ENCODE measurements at regions not wholly inside any gene's neighbourhood (a gene's known extent, or its start where the extent isn't known, plus 50 kb on each side); places are given as distances from the start of the nearest gene placed in this dataset.

DNA sequence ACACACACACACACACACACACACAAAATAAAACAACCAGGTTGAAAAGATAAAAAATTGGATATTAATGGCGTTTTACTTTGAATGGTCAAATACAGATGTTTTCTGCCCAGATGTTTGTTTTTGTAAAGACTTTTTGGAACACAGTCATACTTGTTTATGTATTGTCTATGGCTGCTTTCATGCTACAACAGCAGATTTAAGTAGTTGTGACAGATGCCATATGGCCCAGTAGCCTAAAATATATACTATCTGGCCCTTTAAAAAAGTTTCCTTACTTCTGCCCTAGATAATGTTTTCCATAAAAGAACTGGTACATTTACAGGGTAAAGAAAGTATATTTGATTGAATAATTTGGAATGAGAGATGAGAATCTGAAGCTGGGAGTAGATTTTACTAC lies 1362.8 kb upstream of the SEL1L start:
- no peak for DNase-seq
- no peak overlapping the region for H2BK5ac ChIP-seq (ENCODE audit: low read depth, low read length, poor library complexity)
- H3K18ac ChIP-seq (ENCODE audit: low read length), result no peak overlapping the region
- no peak overlapping the region for H3K14ac ChIP-seq (ENCODE audit: low read length)
- no peaks in the 10 kb centered on the region for H3K27me3 ChIP-seq (ENCODE audit: insufficient read depth, low read length)
- H4K12ac ChIP-seq (ENCODE audit: low read depth, low read length), result no peak overlapping the region
- H3K4ac ChIP-seq (ENCODE audit: low read depth, low read length), result no peak overlapping the region
- no peaks in the 10 kb centered on the region for H3K79me1 ChIP-seq (ENCODE audit: low read length)
- no peak overlapping the region for H4K8ac ChIP-seq (ENCODE audit: low read depth, low read length)
- WGBS (ENCODE audit: extremely low coverage, insufficient coverage, insufficient read length), result no CpG with 5 or more reads among the region's 1 CpG
- H3K79me2 ChIP-seq (ENCODE audit: control insufficient read depth, insufficient read depth, low read length, poor library complexity), result no peaks in the 10 kb centered on the region
- H2BK120ac ChIP-seq (ENCODE audit: insufficient read depth, low read length, poor library complexity), result no peak overlapping the region
- no peaks in the 10 kb centered on the region for H3K4me1 ChIP-seq (ENCODE audit: control insufficient read depth in 1 of 2, insufficient read depth in 2 of 2, low read length in 2 of 2)
- H3K36me3 ChIP-seq (ENCODE audit: control insufficient read depth in 1 of 2, insufficient read depth in 2 of 2, low read length in 2 of 2), result no peaks in the 10 kb centered on the region
- no peak overlapping the region for H3K27ac ChIP-seq (ENCODE audit: low read depth, low read length)
- H3K4me3 ChIP-seq (ENCODE audit: low read depth, low read length), result no peak overlapping the region
- no peak overlapping the region for H2AFZ ChIP-seq (ENCODE audit: insufficient read depth, low read length, poor library complexity)
- H2AK5ac ChIP-seq (ENCODE audit: low read length), result no peak overlapping the region
- H3K23ac ChIP-seq (ENCODE audit: low read length), result no peak overlapping the region
- H4K91ac ChIP-seq (ENCODE audit: low read depth, low read length), result no peak overlapping the region
- no peaks in the 10 kb centered on the region for H3K9me3 ChIP-seq (ENCODE audit: insufficient read depth, low read depth, low read length)
- no peak overlapping the region for H3K9ac ChIP-seq (ENCODE audit: low read length)
- no peak overlapping the region for H3K4me2 ChIP-seq (ENCODE audit: low read length)
- H2BK12ac ChIP-seq (ENCODE audit: low read length), result no peak overlapping the region

DNA sequence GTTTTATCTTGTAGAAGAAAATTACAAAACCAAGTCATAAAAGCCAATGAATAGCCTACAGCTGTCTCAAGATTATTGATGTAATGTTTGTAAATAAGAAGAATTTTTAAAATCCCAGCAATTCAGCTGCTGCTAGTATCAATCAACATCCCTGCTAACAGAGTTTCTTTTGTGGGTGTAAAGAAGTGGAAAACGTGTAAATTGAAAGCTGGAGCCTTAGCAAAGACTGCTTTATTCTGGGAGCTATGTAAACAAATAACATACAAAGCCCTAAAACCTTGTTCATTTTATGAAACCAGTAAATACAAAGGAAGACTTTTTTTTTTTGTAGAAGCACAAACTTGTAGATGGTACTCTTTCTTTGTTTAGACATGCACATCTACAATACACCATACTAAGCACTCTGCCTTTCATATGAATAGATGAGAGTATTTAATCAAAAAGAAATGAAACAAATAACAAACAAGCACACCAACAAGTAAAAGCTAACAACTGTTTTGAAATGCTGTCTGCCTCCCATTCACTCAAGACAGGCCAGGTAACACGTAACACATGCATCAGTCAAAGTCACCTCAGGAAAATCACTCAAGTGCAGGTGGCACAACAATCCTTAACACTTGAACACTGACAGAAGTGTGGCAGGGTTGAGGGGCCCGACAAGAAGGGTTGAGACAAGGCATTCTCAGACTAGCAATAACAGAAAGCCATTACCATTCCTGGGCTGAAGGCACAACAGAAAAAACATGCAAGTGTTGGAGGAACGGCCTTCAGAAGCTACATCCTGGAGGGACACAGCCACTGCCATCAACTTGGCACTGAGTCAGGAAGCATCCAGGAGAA lies 1364.0 kb upstream of the SEL1L start:
- Histone ChIP-seq H4K91ac (ENCODE audit: low read depth, low read length) (no peak overlapping the region), H3K79me1 (ENCODE audit: low read length) (no peaks in the 10 kb centered on the region)
- DNase-seq, result no peak

DNA sequence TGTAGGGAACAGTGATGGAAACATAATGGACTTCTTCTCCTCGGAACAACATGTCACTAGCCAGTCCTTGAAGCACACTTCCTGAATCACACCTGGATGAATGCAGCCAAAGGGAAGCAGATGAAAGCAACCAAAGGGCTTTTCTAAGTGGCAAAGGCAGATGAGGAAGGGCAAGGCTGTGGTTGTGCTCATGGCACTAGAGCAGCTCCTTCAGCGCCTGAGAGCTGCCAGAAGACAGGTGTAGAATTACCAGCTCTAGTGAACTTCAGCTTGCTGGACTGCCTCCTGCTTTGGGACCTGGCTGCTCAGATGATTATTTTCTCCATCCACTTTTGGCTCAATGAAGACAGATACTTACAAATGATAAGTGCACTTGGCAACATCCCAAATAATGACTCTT lies 1372.1 kb upstream of the SEL1L start:
- Histone ChIP-seq H4K12ac (ENCODE audit: low read depth, low read length) (no peak overlapping the region), H3K23ac (ENCODE audit: low read length) (no peak overlapping the region), H4K8ac (ENCODE audit: low read depth, low read length) (no peak overlapping the region), H3K79me2 (ENCODE audit: control insufficient read depth, insufficient read depth, low read length, poor library complexity) (no peaks in the 10 kb centered on the region), H2AK5ac (ENCODE audit: low read length) (no peak overlapping the region), H3K9ac (ENCODE audit: low read length) (no peak overlapping the region), H4K91ac (ENCODE audit: low read depth, low read length) (no peak overlapping the region), H3K9me3 (ENCODE audit: insufficient read depth, low read depth, low read length) (no peaks in the 10 kb centered on the region), H3K18ac (ENCODE audit: low read length) (no peak overlapping the region), H3K79me1 (ENCODE audit: low read length) (no peaks in the 10 kb centered on the region), H3K27me3 (ENCODE audit: insufficient read depth, low read length) (no peaks in the 10 kb centered on the region), H3K4me2 (ENCODE audit: low read length) (no peak overlapping the region), H2AFZ (ENCODE audit: insufficient read depth, low read length, poor library complexity) (no peak overlapping the region), H3K27ac (ENCODE audit: low read depth, low read length) (no peak overlapping the region), H3K36me3 (ENCODE audit: control insufficient read depth in 1 of 2, insufficient read depth in 2 of 2, low read length in 2 of 2) (no peaks in the 10 kb centered on the region), H3K4ac (ENCODE audit: low read depth, low read length) (no peak overlapping the region), H3K4me1 (ENCODE audit: control insufficient read depth in 1 of 2, insufficient read depth in 2 of 2, low read length in 2 of 2) (no peaks in the 10 kb centered on the region), H2BK12ac (ENCODE audit: low read length) (no peak overlapping the region), H3K4me3 (ENCODE audit: low read depth, low read length) (no peak overlapping the region), H2BK120ac (ENCODE audit: insufficient read depth, low read length, poor library complexity) (no peak overlapping the region), H3K14ac (ENCODE audit: low read length) (no peak overlapping the region), H2BK5ac (ENCODE audit: low read depth, low read length, poor library complexity) (no peak overlapping the region)
- DNase-seq, result no peak
- WGBS (ENCODE audit: extremely low coverage, insufficient coverage, insufficient read length), result no CpG with 5 or more reads among the region's 2 CpGs

More for the DNA sequence above, 1364.0 kb upstream of the SEL1L start:
- Histone ChIP-seq H4K12ac (ENCODE audit: low read depth, low read length) (no peak overlapping the region), H2BK120ac (ENCODE audit: insufficient read depth, low read length, poor library complexity) (no peak overlapping the region), H3K4me3 (ENCODE audit: low read depth, low read length) (no peak overlapping the region), H3K27me3 (ENCODE audit: insufficient read depth, low read length) (no peaks in the 10 kb centered on the region), H3K4me1 (ENCODE audit: control insufficient read depth in 1 of 2, insufficient read depth in 2 of 2, low read length in 2 of 2) (no peaks in the 10 kb centered on the region), H3K9ac (ENCODE audit: low read length) (no peak overlapping the region), H3K4ac (ENCODE audit: low read depth, low read length) (no peak overlapping the region), H2AK5ac (ENCODE audit: low read length) (no peak overlapping the region), H3K14ac (ENCODE audit: low read length) (no peak overlapping the region), H3K36me3 (ENCODE audit: control insufficient read depth in 1 of 2, insufficient read depth in 2 of 2, low read length in 2 of 2) (no peaks in the 10 kb centered on the region), H2BK12ac (ENCODE audit: low read length) (no peak overlapping the region), H3K23ac (ENCODE audit: low read length) (no peak overlapping the region), H3K18ac (ENCODE audit: low read length) (no peak overlapping the region), H3K9me3 (ENCODE audit: insufficient read depth, low read depth, low read length) (no peaks in the 10 kb centered on the region), H2AFZ (ENCODE audit: insufficient read depth, low read length, poor library complexity) (no peak overlapping the region), H3K4me2 (ENCODE audit: low read length) (no peak overlapping the region), H2BK5ac (ENCODE audit: low read depth, low read length, poor library complexity) (no peak overlapping the region), H3K79me2 (ENCODE audit: control insufficient read depth, insufficient read depth, low read length, poor library complexity) (no peaks in the 10 kb centered on the region), H3K27ac (ENCODE audit: low read depth, low read length) (no peak overlapping the region), H4K8ac (ENCODE audit: low read depth, low read length) (no peak overlapping the region)
- no CpG with 5 or more reads among the region's 4 CpGs for WGBS (ENCODE audit: extremely low coverage, insufficient coverage, insufficient read length)

DNA sequence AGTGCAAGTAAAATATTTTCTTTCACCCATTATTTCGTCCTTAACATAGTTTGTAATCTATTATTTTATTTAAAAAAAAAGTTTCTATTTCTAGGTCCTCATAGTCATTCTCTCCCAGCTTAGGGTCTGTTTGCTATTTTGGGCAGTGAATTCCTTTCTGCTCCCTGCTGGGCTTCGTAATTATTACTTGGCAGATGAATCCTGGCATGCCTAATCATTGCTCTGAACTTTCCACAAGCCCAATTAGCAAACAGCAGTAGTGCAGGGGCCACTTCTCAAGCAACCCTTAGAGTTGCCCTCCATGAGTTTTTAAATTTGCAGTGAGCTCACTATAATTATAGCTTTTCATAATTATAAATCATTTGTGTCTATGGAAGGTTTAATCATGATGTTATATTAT lies 1378.3 kb upstream of the SEL1L start:
- H3K4me2 ChIP-seq (ENCODE audit: low read length), result no peak overlapping the region
- WGBS (ENCODE audit: extremely low coverage, insufficient coverage, insufficient read length), result no CpG with 5 or more reads among the region's 2 CpGs
- no peak overlapping the region for H4K8ac ChIP-seq (ENCODE audit: low read depth, low read length)
- no peak overlapping the region for H3K18ac ChIP-seq (ENCODE audit: low read length)
- H3K4me3 ChIP-seq (ENCODE audit: low read depth, low read length), result no peak overlapping the region
- no peak overlapping the region for H2BK5ac ChIP-seq (ENCODE audit: low read depth, low read length, poor library complexity)
- no peak overlapping the region for H2BK12ac ChIP-seq (ENCODE audit: low read length)
- no peaks in the 10 kb centered on the region for H3K9me3 ChIP-seq (ENCODE audit: insufficient read depth, low read depth, low read length)
- H2AFZ ChIP-seq (ENCODE audit: insufficient read depth, low read length, poor library complexity), result no peak overlapping the region
- no peaks in the 10 kb centered on the region for H3K79me1 ChIP-seq (ENCODE audit: low read length)
- no peak overlapping the region for H4K12ac ChIP-seq (ENCODE audit: low read depth, low read length)
- no peak overlapping the region for H2AK5ac ChIP-seq (ENCODE audit: low read length)
- H3K23ac ChIP-seq (ENCODE audit: low read length), result no peak overlapping the region
- no peak for DNase-seq
- no peaks in the 10 kb centered on the region for H3K4me1 ChIP-seq (ENCODE audit: control insufficient read depth in 1 of 2, insufficient read depth in 2 of 2, low read length in 2 of 2)
- H3K9ac ChIP-seq (ENCODE audit: low read length), result no peak overlapping the region
- H3K36me3 ChIP-seq (ENCODE audit: control insufficient read depth in 1 of 2, insufficient read depth in 2 of 2, low read length in 2 of 2), result no peaks in the 10 kb centered on the region
- no peak overlapping the region for H2BK120ac ChIP-seq (ENCODE audit: insufficient read depth, low read length, poor library complexity)
- no peaks in the 10 kb centered on the region for H3K27me3 ChIP-seq (ENCODE audit: insufficient read depth, low read length)
- no peaks in the 10 kb centered on the region for H3K79me2 ChIP-seq (ENCODE audit: control insufficient read depth, insufficient read depth, low read length, poor library complexity)
- no peak overlapping the region for H4K91ac ChIP-seq (ENCODE audit: low read depth, low read length)
- no peak overlapping the region for H3K4ac ChIP-seq (ENCODE audit: low read depth, low read length)
- no peak overlapping the region for H3K27ac ChIP-seq (ENCODE audit: low read depth, low read length)
- H3K14ac ChIP-seq (ENCODE audit: low read length), result no peak overlapping the region
